ENCODE measurements at regions not wholly inside any gene's neighbourhood (a gene's known extent, or its start where the extent isn't known, plus 50 kb on each side); places are given as distances from the start of the nearest gene placed in this dataset.
A peak's percentile ranks its signal among the peaks of the same experiment; 100 is the strongest.

GRCh38 chr1:162918151-162918754 is 57.3 kb upstream of the CCDC190 start:
- peak; percentile 8 for DNase-seq

GRCh38 chr1:162916821-162917613 is 56.0 kb upstream of the CCDC190 start:
- no peak for DNase-seq

- no peak for DNase-seq
Measured at GRCh38 chr1:162916407-162916806, 55.4 kb upstream of the CCDC190 start.

- no peak for DNase-seq
Measured at GRCh38 chr1:162914601-162915000, 53.6 kb upstream of the CCDC190 start.

- no peak for DNase-seq
Measured at GRCh38 chr1:162913345-162913744, 52.4 kb upstream of the CCDC190 start.

- DNase-seq, result no peak
Measured at GRCh38 chr1:162912061-162912667, 51.2 kb upstream of the CCDC190 start.
